NCI-H2029 treated with DMSO at 0.1 percent for 48 hours (cell line): ENCODE measurements at regions not wholly inside any gene's neighbourhood (a gene's known extent, or its start where the extent isn't known, plus 50 kb on each side); places are given as distances from the start of the nearest gene placed in this dataset.
"Not testable (repeated sequence)": the region's sequence is repeated elsewhere in the genome, so short reads cannot be mapped to it uniquely, and the experiment has no call there.

Experiments
- DNase-seq: peaks from one replicate; lab custom pipeline; 2025; lab: John Stamatoyannopoulos, UW

- peak; percentile 74 for DNase-seq
Measured at GRCh38 chr1:29410476-29410875, 174.2 kb downstream of the PTPRU start.

DNA sequence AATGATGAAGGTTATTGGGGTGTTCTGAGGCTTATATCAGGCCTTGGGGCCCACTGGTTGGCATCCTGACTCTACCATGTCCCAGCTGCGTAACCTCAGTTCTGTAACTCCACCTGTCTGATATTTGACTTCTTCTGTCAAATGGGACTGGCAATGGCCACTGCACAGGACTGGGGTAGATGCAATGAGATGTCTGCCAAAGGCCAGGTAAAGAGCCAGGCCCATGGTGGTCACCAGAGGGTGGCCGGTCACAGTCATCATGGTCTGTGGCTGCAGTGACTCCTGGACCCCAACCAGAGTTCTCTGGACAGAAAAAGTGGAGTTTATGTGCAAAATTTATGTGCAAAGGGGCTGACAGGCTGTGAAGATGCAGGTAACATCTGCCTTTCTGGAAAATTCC, 173.3 kb downstream of the PTPRU start:
- no peak for DNase-seq

DNA sequence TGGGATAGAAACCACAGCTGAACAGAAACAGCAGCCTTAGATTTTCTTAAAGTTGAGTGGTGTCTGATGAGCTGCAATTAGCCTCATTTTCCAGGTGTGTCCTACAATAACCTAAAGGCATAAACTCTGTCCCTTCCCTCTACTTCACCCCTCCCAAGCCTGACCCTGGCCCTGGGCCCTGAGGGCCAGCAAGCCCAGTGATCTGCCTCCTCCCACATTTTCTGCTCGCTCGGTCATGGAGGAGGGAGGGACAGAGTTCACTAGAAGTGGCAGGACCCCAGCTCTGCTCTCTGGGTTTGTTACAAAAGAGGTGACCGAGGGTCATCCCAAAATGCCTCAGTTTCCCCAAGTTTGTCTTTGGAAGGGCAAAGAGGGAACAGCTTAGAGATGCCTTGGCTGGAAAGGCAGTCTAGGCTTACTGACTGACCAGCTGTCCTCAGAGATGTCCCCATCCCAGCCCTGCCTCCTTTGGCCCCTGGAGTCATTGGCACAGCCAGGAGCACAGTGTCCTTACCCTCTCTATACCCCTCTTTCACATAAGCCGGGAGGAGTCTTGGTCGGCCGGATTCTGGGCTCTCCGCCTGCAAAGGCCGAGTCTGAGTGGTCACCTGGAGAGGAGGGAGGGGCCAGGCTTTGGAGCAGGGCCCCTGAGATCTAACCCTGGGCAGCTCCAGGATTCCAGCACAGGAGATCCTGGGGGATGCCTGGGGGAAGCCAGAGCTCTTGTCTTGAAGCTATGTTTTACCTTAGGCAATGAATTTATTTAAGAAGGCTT, 172.7 kb downstream of the PTPRU start:
- no peak for DNase-seq

DNA sequence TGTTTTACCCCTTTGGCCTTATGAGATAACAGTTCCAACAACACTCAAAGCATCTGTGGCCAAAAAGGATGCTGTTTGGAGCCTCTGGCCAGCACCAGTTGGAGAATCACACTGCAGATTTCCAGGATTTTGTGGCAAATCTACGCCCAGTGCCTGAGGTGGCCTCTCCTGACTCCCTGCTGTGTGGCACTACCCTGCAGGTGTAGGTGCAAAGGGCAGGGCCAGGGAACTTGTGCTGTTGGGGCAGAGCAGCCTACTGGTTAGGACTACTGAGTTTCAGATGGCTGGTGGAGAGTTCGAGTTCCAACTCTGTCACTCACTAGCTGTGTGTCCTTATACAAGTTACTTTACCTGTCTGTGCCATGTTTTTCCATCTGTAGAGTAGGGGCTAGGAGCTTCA, 170.5 kb downstream of the PTPRU start:
- no peak for DNase-seq

DNA sequence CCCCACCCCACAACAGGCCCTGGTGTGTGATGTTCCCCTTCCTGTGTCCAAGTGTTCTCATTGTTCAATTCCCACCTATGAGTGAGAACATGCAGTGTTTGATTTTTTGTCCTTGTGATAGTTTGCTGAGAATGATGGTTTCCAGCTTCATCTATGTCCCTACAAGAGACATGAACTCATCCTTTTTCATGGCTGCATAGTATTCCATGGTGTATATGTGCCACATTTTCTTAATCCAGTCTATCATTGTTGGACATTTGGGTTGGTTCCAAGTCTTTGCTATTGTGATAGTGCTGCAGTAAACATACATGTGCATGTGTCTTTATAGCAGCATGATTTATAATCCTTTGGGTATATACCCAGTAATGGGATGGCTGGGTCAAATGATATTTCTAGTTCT, 163.9 kb downstream of the PTPRU start:
- not testable (repeated sequence) for DNase-seq

DNA sequence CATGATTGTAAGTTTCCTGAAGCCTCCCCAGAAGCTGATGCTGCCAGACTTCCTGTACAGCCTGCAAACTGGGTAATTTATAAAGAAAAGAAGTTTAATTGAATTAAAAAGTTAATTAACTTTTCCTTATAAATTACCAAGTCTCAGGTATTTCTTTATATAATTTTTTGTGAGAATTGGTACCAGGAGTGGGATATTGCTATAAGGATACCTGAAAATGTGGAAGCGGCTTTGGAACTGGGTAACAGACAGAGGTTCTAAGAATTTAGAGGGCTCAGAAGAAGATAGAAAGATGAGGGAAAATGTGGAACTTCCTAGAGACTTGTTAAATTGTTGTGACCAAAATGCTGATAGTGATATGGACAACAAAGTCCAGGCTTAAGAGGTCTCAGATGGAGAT, 163.1 kb downstream of the PTPRU start:
- no peak for DNase-seq

DNA sequence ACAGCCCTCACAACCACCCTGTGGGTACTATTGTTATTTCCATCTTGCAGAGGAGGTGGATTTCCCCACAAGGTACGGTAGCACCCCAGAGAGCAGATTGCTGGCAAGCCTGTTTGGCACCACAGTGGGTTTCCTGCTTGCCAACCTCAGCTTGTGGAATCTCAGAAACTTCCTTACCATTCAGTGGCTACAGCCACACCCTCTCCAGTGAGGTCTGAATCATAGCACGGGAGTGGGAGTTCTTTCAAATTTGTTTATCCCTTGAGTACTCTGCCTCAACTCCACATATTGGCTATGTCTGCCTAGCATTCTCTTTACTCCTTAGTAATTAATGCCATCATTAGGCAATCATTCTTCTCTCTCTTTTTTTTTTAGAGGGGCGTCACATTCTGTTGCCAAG, 162.1 kb downstream of the PTPRU start:
- DNase-seq, result no peak

- no peak for DNase-seq
Measured at GRCh38 chr1:29397981-29398380, 161.7 kb downstream of the PTPRU start.

DNA sequence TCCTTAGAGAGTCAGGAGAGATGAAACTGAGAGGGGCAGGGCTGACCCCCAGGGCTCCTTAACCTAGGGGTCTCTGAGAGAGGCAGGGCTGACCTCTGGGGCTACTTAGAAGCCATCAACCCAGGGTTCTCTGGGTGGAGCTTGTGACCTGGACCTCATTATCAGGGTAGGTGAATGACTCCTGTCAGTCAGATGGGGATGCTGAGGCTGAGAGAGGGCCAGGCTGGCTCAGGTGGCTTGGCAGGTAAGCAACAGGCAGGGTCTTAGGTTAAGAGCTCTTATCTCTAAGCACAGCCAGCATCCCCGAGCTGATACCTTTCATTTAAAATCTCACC, 160.9 kb downstream of the PTPRU start:
- no peak for DNase-seq

DNA sequence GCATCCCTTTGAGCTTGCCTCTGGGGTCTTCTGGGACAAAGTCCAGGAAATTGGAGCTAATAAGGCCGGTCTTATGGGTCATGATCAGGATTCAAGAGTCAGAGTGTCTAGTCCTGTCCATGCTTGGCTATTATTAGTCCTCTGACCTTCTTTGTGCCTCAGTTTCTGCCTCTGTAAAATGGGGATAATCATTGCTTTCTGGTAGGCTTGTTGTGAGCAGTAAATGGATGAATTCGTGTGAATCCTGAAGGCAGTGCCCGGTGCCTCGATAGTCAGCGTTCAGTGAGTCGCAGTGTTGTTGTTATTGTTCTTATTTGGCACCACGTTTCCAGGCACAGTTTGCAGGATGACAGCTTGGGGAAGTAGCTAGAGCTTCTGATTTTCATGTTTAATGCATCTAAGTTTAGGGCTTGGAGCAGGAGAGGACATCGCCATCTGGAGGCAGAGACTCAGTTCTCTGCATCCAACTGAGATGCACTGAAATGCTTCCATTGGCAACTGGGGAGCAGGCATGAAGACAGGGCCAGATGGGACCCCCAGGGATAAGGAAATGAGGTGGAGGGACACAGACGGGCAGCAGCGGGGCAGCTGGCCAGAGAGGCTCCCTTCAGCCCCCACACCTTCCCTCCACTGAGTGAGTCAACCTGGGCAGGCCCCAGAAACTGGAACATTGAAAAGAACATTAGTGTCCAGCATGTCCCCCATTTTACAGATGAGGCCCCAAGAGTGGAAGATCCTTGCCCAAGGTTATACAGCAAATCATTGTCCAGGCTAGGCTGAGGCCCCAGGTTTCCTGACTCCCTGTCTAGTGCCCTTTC, 160.3 kb downstream of the PTPRU start:
- DNase-seq, result no peak

- DNase-seq, result no peak
Measured at GRCh38 chr1:29395736-29396437, 159.6 kb downstream of the PTPRU start.

DNA sequence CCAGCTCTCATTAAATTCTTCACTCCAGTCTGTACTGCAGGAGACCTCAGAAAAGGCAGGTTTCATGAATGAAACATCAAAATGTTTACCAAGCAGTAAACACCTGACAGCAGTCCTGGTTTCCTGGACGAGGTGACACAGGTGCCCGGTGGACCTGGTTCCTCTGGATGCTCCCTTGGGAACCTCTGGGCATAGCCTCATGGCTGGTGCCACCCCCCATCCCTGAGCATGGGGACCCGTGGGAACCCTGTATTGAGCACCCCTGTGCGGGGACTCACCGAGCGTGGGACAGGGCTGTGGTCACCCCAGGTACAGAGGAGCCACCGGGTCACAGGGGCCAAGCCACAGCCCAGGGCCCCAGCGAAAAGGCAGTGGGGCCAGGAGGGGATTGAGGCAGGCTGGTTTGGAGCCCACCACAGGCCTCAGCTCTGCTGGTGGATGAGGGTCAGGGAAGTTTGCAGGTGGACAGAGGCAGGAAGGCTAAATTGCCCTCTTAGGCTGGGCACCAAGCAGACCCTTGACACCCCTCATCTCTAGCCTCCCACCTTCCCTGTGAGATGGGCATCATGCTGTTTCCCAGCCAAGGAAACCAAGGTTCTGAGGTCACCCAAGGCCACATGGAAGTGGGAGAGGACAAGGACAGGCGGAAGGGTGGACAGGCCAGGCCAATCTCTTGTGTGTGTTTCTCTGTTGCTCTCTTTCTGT, 158.4 kb downstream of the PTPRU start:
- no peak for DNase-seq

GRCh38 chr1:29393451-29393826, 157.1 kb downstream of the PTPRU start:
- no peak for DNase-seq

- DNase-seq, result no peak
Measured at GRCh38 chr1:29392486-29393450, 156.4 kb downstream of the PTPRU start.

DNA sequence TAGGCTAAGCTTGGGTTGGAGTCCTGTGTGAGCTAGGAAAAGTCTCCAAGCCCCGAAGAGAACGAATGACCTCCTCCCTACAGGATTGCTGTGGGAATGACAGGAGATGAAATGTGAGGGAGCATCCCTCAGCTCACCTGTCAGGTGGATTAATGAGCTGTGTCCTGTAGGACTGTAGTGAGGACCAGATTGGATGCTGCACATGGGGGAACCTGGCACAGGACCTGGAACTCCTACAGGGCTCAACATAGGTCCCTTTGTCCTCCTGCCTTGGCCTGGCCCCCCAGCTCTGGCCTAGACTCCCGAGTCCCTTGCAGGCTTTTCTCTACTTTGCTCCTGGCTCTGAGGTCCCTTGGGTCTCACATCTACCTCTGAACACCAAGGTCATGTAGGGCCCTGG, 155.7 kb downstream of the PTPRU start:
- no peak for DNase-seq

DNA sequence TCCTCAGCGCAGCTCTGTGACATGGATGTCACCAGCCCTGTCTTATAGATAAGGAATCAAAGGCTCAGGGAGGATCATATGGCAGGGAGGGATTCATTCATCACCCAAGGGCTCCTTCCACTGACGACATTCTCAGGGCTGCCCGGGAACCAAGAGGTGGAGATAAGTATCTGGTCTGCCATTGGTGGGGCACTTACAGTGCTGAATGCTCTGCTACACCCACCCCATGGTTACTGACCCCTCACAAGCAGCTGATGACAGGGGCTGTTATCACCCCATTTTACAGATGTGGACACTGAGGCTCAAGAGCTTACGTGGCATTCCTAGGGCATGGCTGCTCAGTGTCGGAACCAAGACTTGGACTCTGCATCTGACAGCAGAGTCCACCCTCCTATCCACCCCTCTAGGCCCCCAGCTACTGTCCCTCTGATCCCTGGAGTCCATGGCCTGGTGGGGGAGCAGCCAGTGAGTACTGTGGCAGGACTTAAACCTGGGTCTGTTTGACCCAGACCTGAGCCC, 155.1 kb downstream of the PTPRU start:
- DNase-seq, result no peak

GRCh38 chr1:29390491-29391361, 154.4 kb downstream of the PTPRU start:
- no peak for DNase-seq

GRCh38 chr1:29390075-29390474, 153.8 kb downstream of the PTPRU start:
- DNase-seq, result no peak

DNA sequence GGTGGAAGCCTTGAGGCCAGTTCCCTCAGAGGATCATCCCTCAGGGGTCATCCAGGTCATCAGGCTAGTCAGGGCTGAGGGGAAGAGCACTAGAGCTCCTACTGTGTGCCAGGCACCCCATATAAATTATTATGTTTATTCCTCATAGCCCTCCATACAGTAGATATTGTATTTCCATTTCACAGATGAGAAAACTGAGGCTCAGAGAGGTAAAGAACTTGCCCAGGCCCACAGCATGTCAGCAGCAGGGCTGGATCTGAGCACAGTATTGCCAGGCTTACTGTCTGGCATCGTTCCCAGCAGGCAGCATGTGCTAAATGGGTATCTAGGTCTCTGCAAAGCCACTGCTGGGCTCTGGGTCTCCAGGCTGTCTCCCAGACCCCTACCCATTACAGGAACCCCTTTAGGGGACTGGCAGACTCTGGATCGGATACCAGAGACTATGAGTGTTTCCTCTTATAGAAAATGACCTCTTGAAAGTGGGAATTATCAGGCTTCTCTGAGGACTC, 153.3 kb downstream of the PTPRU start:
- no peak for DNase-seq

GRCh38 chr1:29388884-29389283, 152.6 kb downstream of the PTPRU start:
- DNase-seq, result no peak
